ENCODE measurements at regions not wholly inside any gene's neighbourhood (a gene's known extent, or its start where the extent isn't known, plus 50 kb on each side); places are given as distances from the start of the nearest gene placed in this dataset.

DNA sequence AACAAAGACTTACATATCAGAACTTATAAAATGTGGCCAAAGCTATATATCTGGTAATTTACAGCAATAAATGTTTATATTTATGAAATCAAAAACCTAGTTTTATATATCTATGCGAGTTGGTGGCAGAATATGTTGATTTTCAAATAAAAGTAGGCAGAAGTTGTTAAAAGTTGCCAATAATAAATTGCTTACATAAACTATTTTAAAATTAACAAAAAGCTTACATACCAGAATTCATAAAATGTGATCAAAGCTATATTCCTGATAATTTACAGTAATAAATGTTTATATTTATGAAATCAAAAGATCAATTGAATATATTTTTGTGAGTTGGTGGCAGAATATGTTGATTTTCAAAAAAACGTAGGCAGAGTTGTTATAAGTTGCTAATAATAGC is 451.8 kb upstream of the KHDRBS2 start:
- intact Hi-C loops (cut with micrococcal nuclease), result no loop called here

DNA sequence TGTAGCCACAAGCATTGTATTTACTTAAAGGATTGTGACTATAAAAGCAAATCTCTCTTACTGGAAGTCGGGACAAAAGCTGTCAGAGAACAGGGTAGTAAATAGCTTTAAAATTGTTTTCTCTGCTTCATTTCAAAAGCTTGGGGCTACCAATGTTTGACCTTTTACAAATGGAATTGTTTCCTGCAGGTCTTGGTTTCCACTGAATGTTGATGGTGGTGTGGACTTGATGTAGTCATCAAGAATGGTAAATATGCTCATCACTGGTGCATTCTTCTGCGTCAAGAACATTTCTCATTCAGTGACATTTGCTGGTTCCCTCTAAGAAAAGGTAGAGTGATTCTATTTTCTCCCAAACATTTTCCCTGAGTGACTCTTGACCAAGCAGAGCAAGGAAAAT is 435.4 kb upstream of the KHDRBS2 start:
- H3K36me3 Mint-ChIP-seq, result no peaks in the 10 kb centered on the region
- H3K9me3 Mint-ChIP-seq, result peaks cover 23% of the 10 kb centered on the region
- no peaks in the 10 kb centered on the region for H3K4me1 Mint-ChIP-seq (ENCODE audit: low read depth)
- POLR2A ChIA-PET, result no interaction called here
- no peak overlapping the region for H3K4me3 Mint-ChIP-seq
- no peaks in the 10 kb centered on the region for H3K27me3 Mint-ChIP-seq
- H3K27ac Mint-ChIP-seq, result no peak overlapping the region
- intact Hi-C loops (cut with micrococcal nuclease), result no loop called here
- no peak for DNase-seq
- CTCF ChIA-PET, result no interaction called here

More for the DNA sequence above, 451.8 kb upstream of the KHDRBS2 start:
- Mint-ChIP-seq H3K27me3 (no peaks in the 10 kb centered on the region), H3K4me1 (ENCODE audit: low read depth) (no peaks in the 10 kb centered on the region), H3K4me3 (no peak overlapping the region), H3K36me3 (no peaks in the 10 kb centered on the region), H3K9me3 (peaks cover 19% of the 10 kb centered on the region), H3K27ac (no peak overlapping the region)
- DNase-seq, result no peak
- ChIA-PET CTCF (no interaction called here), POLR2A (no interaction called here)

DNA sequence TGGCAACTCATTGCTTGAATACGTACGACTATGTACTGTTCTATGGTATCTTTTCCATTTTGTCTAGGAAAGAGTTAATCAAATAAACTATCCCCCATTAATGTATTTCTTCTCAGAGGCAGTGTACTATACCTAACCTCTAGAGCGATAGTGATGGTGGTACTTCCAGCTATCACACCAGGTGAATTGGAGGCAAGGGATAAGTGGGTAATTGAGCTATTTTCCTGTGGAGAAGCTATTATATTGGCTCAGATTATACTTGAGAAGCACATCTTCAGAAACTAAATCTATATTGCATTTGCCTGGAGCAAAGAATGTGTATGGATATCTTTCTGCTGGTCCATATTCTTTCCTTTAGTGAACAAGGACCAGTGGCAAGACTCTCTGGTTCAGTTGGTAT is 430.7 kb upstream of the KHDRBS2 start:
- H3K4me3 Mint-ChIP-seq, result no peak overlapping the region
- POLR2A ChIA-PET, result no interaction called here
- no peak for DNase-seq
- no peaks in the 10 kb centered on the region for H3K27me3 Mint-ChIP-seq
- H3K4me1 Mint-ChIP-seq (ENCODE audit: low read depth), result no peaks in the 10 kb centered on the region
- no peaks in the 10 kb centered on the region for H3K36me3 Mint-ChIP-seq
- peaks cover 9% of the 10 kb centered on the region for H3K9me3 Mint-ChIP-seq
- CTCF ChIA-PET, result no interaction called here
- H3K27ac Mint-ChIP-seq, result no peak overlapping the region
- intact Hi-C loops (cut with micrococcal nuclease), result no loop called here

DNA sequence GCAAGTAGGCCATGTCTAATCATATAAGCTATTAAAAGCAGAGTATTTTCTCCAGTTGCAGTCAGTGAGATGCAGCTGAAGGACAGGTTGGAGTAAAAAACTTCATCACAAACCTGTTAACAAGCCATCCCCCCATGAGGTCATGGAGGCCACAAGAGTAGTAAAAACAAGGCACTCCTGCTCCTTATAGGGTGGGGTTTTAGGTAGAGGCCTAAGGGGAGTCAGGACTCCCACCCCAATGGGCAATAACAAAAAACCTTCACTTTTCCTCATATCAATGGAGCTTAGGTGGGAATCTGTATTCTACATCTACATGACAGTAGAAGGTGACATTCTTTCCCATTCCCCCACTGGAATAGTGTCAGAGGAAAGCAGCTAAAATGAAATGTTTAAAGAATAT is 428.1 kb upstream of the KHDRBS2 start:
- H3K27me3 Mint-ChIP-seq, result no peaks in the 10 kb centered on the region
- ChIA-PET CTCF (interaction anchor here (0.7 kb wide), 1 partner anchor 250 kb away, joined by 4 read pairs; no protein-coding TSS in a partner anchor), POLR2A (no interaction called here)
- no peak for DNase-seq
- H3K4me1 Mint-ChIP-seq (ENCODE audit: low read depth), result no peaks in the 10 kb centered on the region
- no peak overlapping the region for H3K4me3 Mint-ChIP-seq
- intact Hi-C loops (cut with micrococcal nuclease), result no loop called here
- H3K27ac Mint-ChIP-seq, result no peak overlapping the region
- H3K36me3 Mint-ChIP-seq, result no peaks in the 10 kb centered on the region
- H3K9me3 Mint-ChIP-seq, result peaks cover 7% of the 10 kb centered on the region

DNA sequence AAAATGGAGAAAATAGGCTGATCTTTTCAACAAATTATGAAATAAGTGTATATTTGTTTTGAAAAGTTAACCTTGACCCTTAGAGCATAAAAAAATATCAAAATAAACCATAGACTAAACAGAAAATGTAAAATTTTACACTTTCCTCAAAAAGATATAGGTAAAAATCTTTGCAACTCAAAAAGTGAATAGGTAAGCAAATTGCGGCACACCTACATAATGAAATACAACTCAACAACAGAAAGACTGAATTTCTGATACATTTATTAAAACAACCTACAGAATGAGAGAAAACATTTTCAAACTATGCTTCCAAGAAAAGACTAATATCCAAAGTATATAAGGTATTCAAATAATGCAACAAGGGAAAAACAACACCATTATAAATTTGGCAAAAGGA is 425.7 kb upstream of the KHDRBS2 start:
- Mint-ChIP-seq H3K4me3 (no peak overlapping the region), H3K9me3 (peaks cover 14% of the 10 kb centered on the region), H3K36me3 (no peaks in the 10 kb centered on the region), H3K27me3 (no peaks in the 10 kb centered on the region), H3K4me1 (ENCODE audit: low read depth) (no peaks in the 10 kb centered on the region), H3K27ac (no peak overlapping the region)
- ChIA-PET POLR2A (no interaction called here), CTCF (no interaction called here)
- intact Hi-C loops (cut with micrococcal nuclease), result no loop called here
- DNase-seq, result no peak

DNA sequence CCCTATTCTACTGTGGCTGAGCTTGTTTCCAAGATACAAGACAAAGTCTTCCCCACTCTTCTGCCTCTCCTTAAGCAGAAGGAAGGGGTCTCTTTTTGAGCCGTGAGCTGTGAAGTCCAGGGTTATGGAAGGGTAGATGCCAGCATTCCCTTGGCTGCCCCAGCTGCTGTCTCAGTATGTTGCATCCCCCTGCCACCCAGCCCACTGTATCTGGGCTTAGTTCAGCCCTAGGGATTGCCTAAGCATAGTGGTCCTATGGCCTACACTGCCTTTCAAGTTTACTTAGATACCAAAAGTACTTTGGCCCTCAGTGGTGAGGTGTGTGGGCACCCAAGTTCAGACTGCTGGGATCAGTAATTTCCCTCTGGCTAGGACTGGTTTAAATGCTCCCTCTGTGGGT is 421.9 kb upstream of the KHDRBS2 start:
- Mint-ChIP-seq H3K27ac (no peak overlapping the region), H3K9me3 (peaks cover 34% of the 10 kb centered on the region), H3K27me3 (no peaks in the 10 kb centered on the region), H3K36me3 (no peaks in the 10 kb centered on the region), H3K4me1 (ENCODE audit: low read depth) (no peaks in the 10 kb centered on the region), H3K4me3 (no peak overlapping the region)
- DNase-seq, result no peak
- ChIA-PET CTCF (no interaction called here), POLR2A (no interaction called here)
- intact Hi-C loops (cut with micrococcal nuclease), result no loop called here

DNA sequence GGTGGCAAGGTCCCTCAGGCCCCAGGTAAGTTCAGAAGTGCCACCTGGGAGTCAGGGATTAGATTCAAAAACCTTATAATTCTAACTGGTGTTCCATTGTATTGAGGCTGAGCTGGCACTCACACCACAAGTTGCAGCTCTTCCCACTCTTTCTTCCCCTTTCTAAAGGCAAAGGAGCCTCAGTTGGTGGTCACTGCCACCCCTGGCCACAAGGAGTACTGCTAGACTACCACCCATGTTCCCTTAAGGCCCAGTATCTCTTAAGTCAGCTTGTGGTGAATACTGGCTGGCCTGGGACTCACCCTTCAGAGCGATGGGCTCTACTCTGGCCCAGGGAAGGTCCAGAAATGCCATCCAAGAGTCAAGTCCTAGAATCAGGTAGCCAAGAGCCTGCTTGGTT is 421.1 kb upstream of the KHDRBS2 start:
- no peak overlapping the region for H3K27ac Mint-ChIP-seq
- no peak overlapping the region for H3K4me3 Mint-ChIP-seq
- no peaks in the 10 kb centered on the region for H3K27me3 Mint-ChIP-seq
- ChIA-PET CTCF (no interaction called here), POLR2A (no interaction called here)
- H3K4me1 Mint-ChIP-seq (ENCODE audit: low read depth), result no peaks in the 10 kb centered on the region
- intact Hi-C loops (cut with micrococcal nuclease), result no loop called here
- DNase-seq, result no peak
- H3K36me3 Mint-ChIP-seq, result no peaks in the 10 kb centered on the region
- H3K9me3 Mint-ChIP-seq, result peaks cover 33% of the 10 kb centered on the region

DNA sequence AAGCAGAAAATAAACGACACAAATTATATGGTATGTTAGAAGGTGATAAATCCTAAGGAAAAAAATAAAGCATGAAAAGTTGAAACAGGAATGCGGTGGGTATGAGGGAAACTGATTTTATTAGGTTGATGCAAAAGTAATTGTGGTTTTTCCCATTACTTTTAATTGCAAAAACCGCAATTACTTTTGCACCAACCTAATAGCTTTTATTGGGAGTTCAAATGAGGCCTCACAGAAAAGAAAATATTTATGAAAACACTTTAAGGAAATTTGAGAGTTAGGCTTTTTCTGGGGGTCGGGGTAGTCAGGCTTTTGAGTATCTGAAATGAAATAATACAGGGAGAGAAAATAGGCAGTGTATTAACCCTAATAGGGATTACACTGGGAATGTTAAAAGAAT is 397.0 kb upstream of the KHDRBS2 start:
- Mint-ChIP-seq H3K4me3 (no peak overlapping the region), H3K27me3 (no peaks in the 10 kb centered on the region), H3K27ac (no peak overlapping the region), H3K9me3 (peaks cover 11% of the 10 kb centered on the region), H3K36me3 (no peaks in the 10 kb centered on the region), H3K4me1 (ENCODE audit: low read depth) (no peaks in the 10 kb centered on the region)
- CTCF ChIA-PET, result no interaction called here
- intact Hi-C loops (cut with micrococcal nuclease), result no loop called here
- POLR2A ChIA-PET, result no interaction called here
- DNase-seq, result no peak

DNA sequence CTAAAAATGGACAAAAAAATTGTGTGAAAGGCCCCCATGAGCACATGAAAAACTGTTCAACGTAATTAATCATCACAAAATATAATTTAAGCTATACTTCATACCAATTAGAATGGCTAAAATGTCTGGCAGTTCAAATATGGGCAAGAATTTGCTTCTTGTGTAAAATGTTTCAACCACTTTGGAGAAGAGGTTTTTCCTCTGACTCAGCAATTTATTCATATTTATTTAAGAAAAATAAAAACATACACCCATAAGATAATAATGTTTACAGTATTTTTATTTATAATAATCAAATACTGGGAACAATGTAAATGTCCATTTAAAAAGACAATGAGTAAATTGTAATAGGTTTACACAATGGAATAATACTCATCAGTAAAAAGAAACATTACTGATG is 395.1 kb upstream of the KHDRBS2 start:
- H3K27me3 Mint-ChIP-seq, result no peaks in the 10 kb centered on the region
- H3K27ac Mint-ChIP-seq, result no peak overlapping the region
- intact Hi-C loops (cut with micrococcal nuclease), result no loop called here
- H3K4me1 Mint-ChIP-seq (ENCODE audit: low read depth), result no peaks in the 10 kb centered on the region
- H3K36me3 Mint-ChIP-seq, result no peaks in the 10 kb centered on the region
- peaks cover 21% of the 10 kb centered on the region for H3K9me3 Mint-ChIP-seq
- ChIA-PET POLR2A (no interaction called here), CTCF (no interaction called here)
- H3K4me3 Mint-ChIP-seq, result no peak overlapping the region
- DNase-seq, result no peak

DNA sequence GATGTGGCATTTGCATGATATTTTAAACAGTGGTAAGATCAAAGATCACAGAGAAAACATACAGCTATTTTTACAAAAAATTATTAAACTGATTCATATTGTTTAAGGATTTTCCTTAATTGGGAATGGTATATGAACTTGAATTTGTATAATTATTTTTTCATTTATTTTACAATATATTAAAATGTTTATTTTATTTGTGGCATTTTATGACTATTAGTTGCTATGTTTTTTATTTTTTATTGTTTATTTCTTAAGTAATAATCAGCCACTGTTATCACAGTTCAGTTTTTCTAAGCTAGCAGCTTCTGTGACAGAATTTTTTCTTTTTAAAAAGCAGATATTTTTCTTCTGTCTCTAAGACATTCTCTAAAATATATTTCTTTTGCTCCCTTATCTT is 387.0 kb upstream of the KHDRBS2 start:
- ChIA-PET CTCF (no interaction called here), POLR2A (no interaction called here)
- Mint-ChIP-seq H3K4me1 (ENCODE audit: low read depth) (no peaks in the 10 kb centered on the region), H3K36me3 (no peaks in the 10 kb centered on the region), H3K4me3 (no peak overlapping the region), H3K27ac (no peak overlapping the region), H3K9me3 (peaks cover 12% of the 10 kb centered on the region), H3K27me3 (no peaks in the 10 kb centered on the region)
- no peak for DNase-seq
- intact Hi-C loops (cut with micrococcal nuclease), result no loop called here

DNA sequence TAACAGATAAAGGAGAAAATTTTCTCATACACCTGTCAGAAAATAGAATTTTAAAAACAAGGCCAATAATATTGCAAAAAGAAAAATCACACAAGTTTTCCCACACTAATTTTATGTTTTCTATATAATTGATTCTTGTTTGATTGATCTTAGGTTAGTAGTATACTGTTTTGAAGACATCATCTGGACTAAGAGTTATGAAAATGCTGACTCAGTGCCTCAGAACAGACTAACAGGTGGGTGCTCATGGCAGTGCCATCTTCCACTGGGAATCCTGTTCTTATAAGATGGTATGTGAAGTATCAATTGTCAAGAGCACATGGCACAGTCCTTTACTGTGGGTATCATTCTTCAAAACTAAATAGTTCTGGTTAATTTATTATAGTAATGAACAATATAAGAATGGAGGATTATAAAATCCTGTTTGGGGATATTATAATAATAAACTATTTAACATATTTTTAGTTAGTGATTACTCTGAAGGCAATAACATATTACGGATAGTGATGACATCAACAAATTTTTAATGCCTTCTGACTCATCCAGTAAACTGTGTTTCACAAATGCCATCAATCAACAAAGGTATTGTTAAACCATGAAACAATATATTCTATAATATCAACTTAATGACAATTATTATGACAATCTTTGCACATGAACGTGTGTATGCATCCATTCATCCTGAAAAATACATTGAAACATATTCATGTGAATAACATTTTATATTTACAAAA is 384.6 kb upstream of the KHDRBS2 start:
- H3K27me3 Mint-ChIP-seq, result no peaks in the 10 kb centered on the region
- ChIA-PET CTCF (no interaction called here), POLR2A (no interaction called here)
- no peaks in the 10 kb centered on the region for H3K36me3 Mint-ChIP-seq
- H3K27ac Mint-ChIP-seq, result no peak overlapping the region
- peaks cover 5% of the 10 kb centered on the region for H3K9me3 Mint-ChIP-seq
- no peak overlapping the region for H3K4me3 Mint-ChIP-seq
- no peak for DNase-seq
- intact Hi-C loops (cut with micrococcal nuclease), result no loop called here
- no peaks in the 10 kb centered on the region for H3K4me1 Mint-ChIP-seq (ENCODE audit: low read depth)

DNA sequence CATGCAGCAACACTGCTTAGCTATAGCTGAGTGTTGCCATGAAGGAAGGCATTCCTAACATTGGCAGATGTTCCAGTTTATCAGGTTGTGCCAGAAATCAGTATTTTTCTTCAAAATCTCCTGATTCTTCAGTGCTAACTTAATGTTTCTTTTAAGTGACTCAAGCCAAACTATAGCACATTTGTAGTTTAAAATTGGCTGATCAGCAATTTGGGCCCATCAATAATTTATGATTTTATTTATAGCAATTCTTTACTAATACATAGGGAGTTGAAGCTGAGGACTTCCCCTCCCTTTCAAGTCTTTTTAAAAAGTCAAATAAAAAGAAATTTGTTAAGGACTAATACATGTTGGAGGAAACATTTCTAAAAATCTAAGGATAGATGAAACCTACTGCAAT is 383.8 kb upstream of the KHDRBS2 start:
- H3K4me3 Mint-ChIP-seq, result no peak overlapping the region
- H3K4me1 Mint-ChIP-seq (ENCODE audit: low read depth), result no peaks in the 10 kb centered on the region
- DNase-seq, result no peak
- no peak overlapping the region for H3K27ac Mint-ChIP-seq
- no peaks in the 10 kb centered on the region for H3K27me3 Mint-ChIP-seq
- peaks cover 5% of the 10 kb centered on the region for H3K9me3 Mint-ChIP-seq
- intact Hi-C loops (cut with micrococcal nuclease), result no loop called here
- ChIA-PET CTCF (no interaction called here), POLR2A (no interaction called here)
- H3K36me3 Mint-ChIP-seq, result no peaks in the 10 kb centered on the region

DNA sequence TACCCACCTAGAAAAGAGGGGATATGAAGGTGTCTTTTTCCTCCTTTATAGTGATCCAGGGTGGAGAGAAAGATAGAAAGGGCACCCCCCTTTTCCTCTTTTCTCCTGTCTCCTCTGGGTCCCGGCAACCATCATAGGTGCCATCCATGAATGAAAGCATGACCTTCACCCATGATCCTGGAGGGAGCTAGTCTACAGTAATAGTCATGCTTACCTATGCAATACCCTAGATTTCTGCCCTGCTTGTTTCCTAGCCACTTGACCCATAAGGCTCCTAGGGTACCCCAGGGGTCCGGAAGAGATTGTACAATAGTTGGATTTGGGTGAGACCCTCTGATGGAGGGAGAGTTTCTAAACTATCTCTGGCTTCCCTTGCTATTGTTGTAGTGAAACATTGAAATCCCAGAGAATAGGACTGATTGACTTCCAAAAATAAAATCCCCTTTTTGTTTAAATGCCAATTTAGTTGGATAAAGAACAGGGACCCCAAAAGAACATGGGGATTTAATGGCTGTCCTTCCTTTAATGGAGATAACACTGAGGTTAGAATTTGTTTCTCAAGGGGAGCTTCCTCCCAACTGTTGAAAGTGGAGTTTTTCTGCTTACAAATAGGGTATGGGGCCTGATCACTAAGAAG is 366.8 kb upstream of the KHDRBS2 start:
- Mint-ChIP-seq H3K27me3 (no peaks in the 10 kb centered on the region), H3K9me3 (peaks cover 43% of the 10 kb centered on the region), H3K4me3 (no peak overlapping the region), H3K27ac (no peak overlapping the region), H3K4me1 (ENCODE audit: low read depth) (no peaks in the 10 kb centered on the region), H3K36me3 (peaks cover 3% of the 10 kb centered on the region)
- POLR2A ChIA-PET, result no interaction called here
- DNase-seq, result no peak
- CTCF ChIA-PET, result no interaction called here
- intact Hi-C loops (cut with micrococcal nuclease), result no loop called here
